Peyer's patch (tissue), 4 donors: ENCODE measurements at regions not wholly inside any gene's neighbourhood (a gene's known extent, or its start where the extent isn't known, plus 50 kb on each side); places are given as distances from the start of the nearest gene placed in this dataset.

Source experiments
- DNase-seq, 3 donors: peaks; one replicate each; pipeline ENCODE4 v3.0.0-alpha.2; 2017 to 2019
- H3K27ac ChIP-seq, 4 donors: fragments of 200-600 bp; sonication (generic); one replicate each; pipeline ENCODE4 v1.5.1; 2016 to 2019
- H3K27me3 ChIP-seq, 2 donors: fragments of 200-600 bp; sonication (generic); one replicate each; pipeline ENCODE4 v1.5.1; 2019
- H3K36me3 ChIP-seq, 3 donors: fragments of 200-600 bp; sonication (generic); one replicate each; pipeline ENCODE4 v1.5.1; 2016 to 2019
- H3K4me1 ChIP-seq, 4 donors: fragments of 200-600 bp; sonication (generic); one replicate each; pipeline ENCODE4 v1.5.1; 2016 to 2019
- H3K4me3 ChIP-seq, 4 donors: fragments of 200-600 bp; sonication (generic); 1 replicate in 3 of 4; 2 replicates in 1 of 4; pipeline ENCODE4 v1.5.1; 2016 to 2019; ENCODE audit warnings: mild to moderate bottlenecking in 1 of 4
- H3K9me3 ChIP-seq, 4 donors: fragments of 200-600 bp; sonication (generic); one replicate each; pipeline ENCODE4 v1.5.1; 2016 to 2019; ENCODE audit warnings: mild to moderate bottlenecking in 1 of 4
- POLR2A ChIP-seq, 2 donors: fragments of 450-650 bp; IDR thresholded peaks; one replicate each; pipeline ENCODE4 v1.5.1; 2017; ENCODE audit warnings: antibody characterized with exemption in 2 of 2, mild to moderate bottlenecking in 2 of 2, moderate library complexity in 2 of 2
- TF ChIP-seq, protein P1 (sequence below), 6 experiments: fragments of 450-650 bp in 4 of 6; fragments of 200-600 bp in 2 of 6; sonication (generic) in 1 of 6; IDR thresholded peaks; one replicate each; pipeline ENCODE4 v1.5.1; 2017 to 2019; ENCODE audit warnings: antibody characterized with exemption in 6 of 6, mild to moderate bottlenecking in 3 of 6, moderate library complexity in 1 of 6

DNA sequence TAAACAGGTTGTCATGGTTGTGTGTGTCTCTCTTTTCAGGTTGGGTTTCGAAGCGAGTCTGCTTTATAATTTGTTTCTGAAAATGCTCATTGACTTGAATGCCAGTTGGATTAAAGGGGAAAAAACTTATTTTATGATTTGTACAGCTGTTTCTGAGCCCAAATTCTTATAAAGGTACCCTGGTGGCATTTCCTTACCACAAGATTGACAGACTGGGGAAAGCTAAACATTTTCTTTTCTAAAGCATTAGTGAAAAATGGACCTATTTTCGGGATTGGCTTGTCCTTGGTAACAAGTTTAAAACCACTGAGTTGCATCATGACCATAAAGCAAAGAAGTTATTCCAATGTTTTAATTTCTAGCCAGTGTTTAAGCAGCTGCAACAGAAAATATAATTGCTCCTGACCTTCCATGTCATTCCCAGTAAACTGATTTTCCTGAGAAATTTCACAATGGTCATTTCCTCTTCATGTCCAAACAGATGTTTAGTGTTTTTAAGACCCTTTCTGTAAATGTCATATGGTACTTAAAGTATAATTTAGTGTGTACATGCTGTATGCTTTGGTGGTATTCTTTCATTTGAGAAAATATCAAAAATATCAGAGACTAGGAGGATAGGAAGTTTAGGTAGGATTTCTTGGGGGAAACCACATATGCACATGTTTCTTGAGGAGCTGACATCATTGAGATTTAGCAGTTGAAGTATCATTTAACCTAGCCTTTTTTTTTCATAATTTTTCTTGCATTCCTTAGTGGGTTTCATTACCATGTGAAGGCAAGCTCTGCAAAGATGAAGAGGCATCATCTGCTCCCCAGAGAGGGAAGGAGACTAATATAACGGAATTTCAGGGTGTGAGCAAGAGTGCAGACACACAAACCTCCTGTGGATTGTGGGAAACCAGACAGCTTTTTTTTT is 667.1 kb upstream of the RGMB start:
- no peak for TF ChIP-seq POLR2A (IDR thresholded peaks at IDR 0.05)
- TF ChIP-seq, protein P1, sequence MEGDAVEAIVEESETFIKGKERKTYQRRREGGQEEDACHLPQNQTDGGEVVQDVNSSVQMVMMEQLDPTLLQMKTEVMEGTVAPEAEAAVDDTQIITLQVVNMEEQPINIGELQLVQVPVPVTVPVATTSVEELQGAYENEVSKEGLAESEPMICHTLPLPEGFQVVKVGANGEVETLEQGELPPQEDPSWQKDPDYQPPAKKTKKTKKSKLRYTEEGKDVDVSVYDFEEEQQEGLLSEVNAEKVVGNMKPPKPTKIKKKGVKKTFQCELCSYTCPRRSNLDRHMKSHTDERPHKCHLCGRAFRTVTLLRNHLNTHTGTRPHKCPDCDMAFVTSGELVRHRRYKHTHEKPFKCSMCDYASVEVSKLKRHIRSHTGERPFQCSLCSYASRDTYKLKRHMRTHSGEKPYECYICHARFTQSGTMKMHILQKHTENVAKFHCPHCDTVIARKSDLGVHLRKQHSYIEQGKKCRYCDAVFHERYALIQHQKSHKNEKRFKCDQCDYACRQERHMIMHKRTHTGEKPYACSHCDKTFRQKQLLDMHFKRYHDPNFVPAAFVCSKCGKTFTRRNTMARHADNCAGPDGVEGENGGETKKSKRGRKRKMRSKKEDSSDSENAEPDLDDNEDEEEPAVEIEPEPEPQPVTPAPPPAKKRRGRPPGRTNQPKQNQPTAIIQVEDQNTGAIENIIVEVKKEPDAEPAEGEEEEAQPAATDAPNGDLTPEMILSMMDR (IDR thresholded peaks at IDR 0.05) = no peak
- Histone ChIP-seq H3K4me1 (no peaks in the 10 kb centered on the region), H3K36me3 (no peaks in the 10 kb centered on the region), H3K27ac (no peak overlapping the region), H3K9me3 (no peaks in the 10 kb centered on the region), H3K4me3 (no peak overlapping the region), H3K27me3 (no peaks in the 10 kb centered on the region)
- no peak for DNase-seq

DNA sequence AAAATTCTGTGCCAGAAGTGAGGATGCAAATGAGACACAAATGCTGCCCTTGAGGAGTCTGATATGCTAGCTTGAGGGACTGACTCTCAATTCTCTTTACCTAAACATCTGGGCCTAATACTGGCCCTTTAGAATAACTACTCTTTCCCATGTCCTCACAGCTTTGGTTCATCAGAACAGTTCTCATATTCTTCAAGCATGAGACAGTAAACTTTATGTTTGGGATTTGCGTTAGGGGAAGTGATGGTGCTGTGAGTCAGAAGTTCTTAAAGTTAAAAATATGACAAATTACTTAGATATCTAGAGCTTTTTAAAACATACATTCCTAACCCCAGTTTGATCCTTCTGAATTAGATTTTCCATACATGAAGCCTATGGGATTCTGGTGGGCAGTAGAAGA is 665.0 kb upstream of the RGMB start:
- Histone ChIP-seq H3K27ac (no peak overlapping the region), H3K4me3 (no peak overlapping the region), H3K27me3 (no peaks in the 10 kb centered on the region), H3K4me1 (no peaks in the 10 kb centered on the region), H3K9me3 (no peaks in the 10 kb centered on the region), H3K36me3 (no peaks in the 10 kb centered on the region)
- no peak for TF ChIP-seq POLR2A (IDR thresholded peaks at IDR 0.05)
- TF ChIP-seq, protein P1 (IDR thresholded peaks at IDR 0.05) = no peak
- DNase-seq = no peak

DNA sequence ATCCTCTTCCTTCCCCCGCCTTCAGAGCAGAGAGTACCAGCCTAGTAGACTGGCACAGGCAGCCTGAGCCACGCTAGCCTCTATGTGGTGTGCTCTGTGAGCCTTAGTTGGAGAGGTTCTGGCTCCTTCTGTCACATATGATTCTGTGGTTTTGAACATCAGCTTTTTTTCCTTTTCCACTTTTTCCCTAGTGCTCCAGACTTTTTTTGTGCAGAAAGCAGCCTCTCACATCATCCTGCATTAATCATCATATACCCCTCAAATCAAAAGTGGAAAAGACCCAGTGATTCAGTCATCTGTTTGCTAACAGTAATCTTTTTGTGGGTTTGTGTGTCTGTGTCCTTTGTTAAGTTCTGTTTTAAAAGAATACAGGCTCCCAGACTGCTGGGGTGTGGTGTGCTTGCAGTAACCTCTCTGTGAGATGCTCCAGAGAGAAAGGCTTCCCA is 663.9 kb upstream of the RGMB start:
- Histone ChIP-seq H3K9me3 (no peaks in the 10 kb centered on the region), H3K27ac (no peak overlapping the region), H3K27me3 (no peaks in the 10 kb centered on the region), H3K4me1 (no peaks in the 10 kb centered on the region), H3K36me3 (no peaks in the 10 kb centered on the region), H3K4me3 (no peak overlapping the region)
- TF ChIP-seq, protein P1 (IDR thresholded peaks at IDR 0.05) = no peak
- no peak for TF ChIP-seq POLR2A (IDR thresholded peaks at IDR 0.05)
- DNase-seq = no peak

DNA sequence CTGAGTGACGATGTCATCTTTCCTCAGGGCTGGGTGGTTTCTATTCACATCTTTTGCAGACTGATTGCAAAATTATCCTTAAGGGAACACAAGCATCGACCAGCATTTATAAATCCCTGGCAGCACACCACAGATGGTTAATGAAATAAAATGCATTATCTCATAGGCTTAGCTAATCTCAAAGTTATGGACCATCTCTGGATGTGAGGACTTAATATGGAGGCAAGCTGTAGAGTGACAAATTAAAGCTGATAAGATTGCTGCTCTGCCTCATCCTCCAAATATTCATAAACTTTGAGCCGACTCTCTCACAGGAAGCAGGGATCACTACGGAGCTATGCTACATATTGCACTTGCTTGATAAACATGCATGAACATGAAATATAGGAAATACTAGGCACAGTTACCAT is 663.2 kb upstream of the RGMB start:
- Histone ChIP-seq H3K27me3 (no peaks in the 10 kb centered on the region), H3K4me3 (no peak overlapping the region), H3K36me3 (no peaks in the 10 kb centered on the region), H3K27ac (no peak overlapping the region), H3K9me3 (no peaks in the 10 kb centered on the region), H3K4me1 (no peaks in the 10 kb centered on the region)
- TF ChIP-seq, protein P1 (IDR thresholded peaks at IDR 0.05) = no peak
- TF ChIP-seq POLR2A (IDR thresholded peaks at IDR 0.05) = no peak
- no peak for DNase-seq

DNA sequence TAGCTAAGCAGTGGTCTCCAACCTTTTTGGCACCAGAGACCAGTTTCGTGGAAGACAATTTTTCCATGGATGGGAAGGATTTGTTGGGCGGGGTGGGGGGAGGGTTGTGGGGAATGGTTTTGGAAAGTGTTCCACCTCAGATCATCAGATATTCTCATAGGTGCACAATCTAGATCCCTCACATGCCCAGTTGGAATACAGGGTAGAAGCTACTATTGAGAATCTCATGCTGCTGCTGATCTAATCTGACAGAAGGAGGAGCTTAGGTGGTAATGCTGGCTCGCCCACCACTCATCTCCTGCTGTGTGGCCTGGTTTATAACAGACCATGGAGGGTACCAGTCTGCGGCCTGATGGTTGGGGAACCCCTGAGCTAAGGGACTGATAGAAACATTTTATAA is 662.7 kb upstream of the RGMB start:
- no peak for DNase-seq
- no peaks in the 10 kb centered on the region for H3K27me3 ChIP-seq
- H3K36me3 ChIP-seq = no peaks in the 10 kb centered on the region
- no peaks in the 10 kb centered on the region for H3K9me3 ChIP-seq
- TF ChIP-seq, protein P1 (IDR thresholded peaks at IDR 0.05) = no peak
- TF ChIP-seq POLR2A (IDR thresholded peaks at IDR 0.05) = no peak
- H3K4me3 ChIP-seq = no peak overlapping the region
- H3K27ac ChIP-seq = no peak overlapping the region
- no peaks in the 10 kb centered on the region for H3K4me1 ChIP-seq
